ENCODE measurements at regions not wholly inside any gene's neighbourhood (a gene's known extent, or its start where the extent isn't known, plus 50 kb on each side); places are given as distances from the start of the nearest gene placed in this dataset.

GRCh38 chr14:61893371-61893940, 131.2 kb downstream of the SNAPC1 start:
- TF ChIP-seq POLR2A (IDR thresholded peaks at IDR 0.05) (no peak), CTCF (IDR thresholded peaks at IDR 0.05) (no peak)

Data from body of pancreas (tissue), 4 donors.